GM21381 (cell line): ENCODE measurements at regions not wholly inside any gene's neighbourhood (a gene's known extent, or its start where the extent isn't known, plus 50 kb on each side); places are given as distances from the start of the nearest gene placed in this dataset.
"Not testable (repeated sequence)": the region's sequence is repeated elsewhere in the genome, so short reads cannot be mapped to it uniquely, and the experiment has no call there.

Source experiments
- ATAC-seq: cut with Tn5 transposase; IDR thresholded peaks from one replicate; pipeline ENCODE4 v1.9.1; 2021; ENCODE audit warnings: mild to moderate bottlenecking, moderate library complexity; ENCODE audit not compliant: unreplicated experiment

DNA sequence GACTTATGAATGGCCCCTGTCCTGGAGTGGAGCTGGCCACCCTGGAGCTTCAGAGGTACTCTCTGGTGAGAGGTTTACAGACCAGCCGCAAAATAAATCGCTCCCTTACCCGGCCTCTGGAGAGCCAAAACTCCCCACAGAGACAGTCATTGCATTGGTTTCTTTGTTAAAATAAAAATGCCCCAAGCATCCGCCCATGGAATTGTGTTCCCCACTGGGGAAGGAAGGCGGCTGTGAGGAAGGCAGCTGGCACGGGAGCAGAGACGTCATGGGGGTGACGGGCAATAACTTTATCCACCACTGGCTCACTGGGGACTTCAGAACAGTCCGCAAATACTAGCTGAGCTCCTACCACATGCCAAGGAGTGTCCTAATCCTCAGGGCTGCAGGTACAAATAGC lies 266.2 kb upstream of the FOXF1 start:
- no peak for ATAC-seq

DNA sequence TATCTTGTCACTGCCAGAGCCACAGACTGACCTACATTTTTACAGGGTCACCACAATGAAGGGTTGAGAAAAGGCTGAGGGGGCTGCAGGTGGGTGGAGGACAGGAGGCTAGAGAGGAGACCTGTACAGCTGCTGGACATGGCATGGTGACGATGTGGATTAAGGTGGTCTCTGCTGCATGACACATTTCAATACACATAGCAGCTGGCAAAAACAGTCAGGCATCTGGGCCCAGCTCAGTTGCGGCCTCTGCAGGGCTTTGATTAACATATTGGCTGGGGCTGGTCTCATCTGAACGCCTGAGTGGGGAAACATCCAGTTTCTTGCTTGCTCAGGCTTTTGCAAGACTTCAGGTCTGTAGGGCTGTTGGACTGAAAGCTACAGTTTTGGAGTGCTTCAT lies 265.4 kb upstream of the FOXF1 start:
- no peak for ATAC-seq

DNA sequence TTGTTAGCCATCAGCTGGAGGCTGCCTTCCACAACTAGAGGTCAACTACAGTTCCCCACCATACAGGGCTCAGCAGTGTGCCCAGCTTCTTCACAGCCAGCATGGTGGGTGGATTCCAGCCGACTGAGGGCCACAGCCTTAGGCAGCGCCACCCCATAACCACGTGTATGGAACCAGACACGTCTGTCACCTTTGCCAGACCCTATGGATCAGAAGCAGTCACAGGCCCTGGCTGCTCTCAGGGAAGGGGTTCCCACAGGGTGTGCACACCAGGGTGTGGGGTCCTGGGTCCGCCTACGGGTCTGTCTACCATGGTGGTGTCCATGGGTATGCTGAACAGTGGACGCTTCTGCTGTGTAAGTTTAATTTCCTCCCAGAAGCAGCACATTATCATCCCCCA lies 265.0 kb upstream of the FOXF1 start:
- no peak for ATAC-seq

DNA sequence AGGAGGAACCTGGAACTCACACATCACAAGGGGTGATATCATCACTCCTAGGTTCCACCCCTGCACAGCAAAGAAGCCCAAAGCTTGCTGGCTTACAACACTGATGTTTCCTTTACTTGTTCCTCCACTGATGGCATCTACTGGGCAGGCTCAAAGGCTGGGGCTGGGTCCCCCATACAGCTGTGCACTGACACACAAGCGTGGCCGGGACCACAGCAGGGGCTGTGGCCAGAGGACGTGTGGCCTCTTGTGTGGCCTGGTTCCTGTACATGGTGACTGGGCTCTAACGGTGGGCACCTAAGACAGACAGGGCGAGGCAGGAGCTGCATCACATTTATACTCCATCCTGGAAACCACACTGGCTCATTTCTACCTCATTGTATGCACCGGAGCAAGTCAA lies 264.4 kb upstream of the FOXF1 start:
- ATAC-seq, result no peak

DNA sequence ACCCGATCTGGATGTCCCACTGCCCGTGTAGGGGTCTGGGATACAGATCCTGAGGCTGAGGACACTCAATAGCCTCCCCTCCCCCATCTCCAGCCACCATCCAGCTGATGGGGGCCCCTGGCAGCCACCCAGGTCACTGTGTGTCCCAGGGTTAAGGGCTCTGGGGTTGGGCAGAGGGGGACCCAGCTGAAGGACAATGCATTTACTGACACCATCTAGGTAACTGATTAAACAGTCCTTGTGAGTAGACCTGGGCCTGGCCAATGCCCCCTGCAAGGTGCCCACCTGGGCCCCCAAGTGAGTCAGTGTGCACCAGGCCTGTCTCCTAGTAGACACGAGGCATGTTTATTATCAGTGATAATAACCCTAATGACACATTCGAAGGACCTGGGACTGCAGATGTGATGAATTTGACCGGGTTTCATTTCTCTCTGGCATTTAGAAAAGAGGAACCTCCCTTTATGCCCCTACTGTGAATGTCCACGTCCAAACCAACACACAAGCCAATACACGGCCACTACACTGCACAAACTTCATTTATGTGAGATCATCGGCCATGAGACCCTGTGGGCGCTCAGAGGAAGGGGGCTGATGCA lies 261.9 kb upstream of the FOXF1 start:
- no peak for ATAC-seq

DNA sequence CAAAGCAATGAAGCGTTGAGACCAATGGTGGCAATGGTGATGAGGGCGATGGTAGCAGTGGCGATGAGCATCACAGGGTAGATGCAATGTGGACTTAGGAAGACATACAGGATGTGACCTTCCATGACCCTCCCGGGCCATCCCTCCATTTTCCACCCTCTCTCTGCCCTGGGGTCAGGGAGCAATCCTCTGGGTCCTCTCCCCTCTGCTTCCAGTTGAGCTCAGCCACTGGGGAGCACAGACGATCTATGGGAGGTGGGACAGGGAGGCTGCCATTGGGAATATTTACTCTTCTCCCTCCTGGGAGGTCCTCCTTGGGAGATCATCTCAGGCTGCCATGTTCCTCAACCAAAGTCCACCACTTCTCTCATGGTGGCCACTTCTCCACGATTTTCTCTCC lies 260.7 kb upstream of the FOXF1 start:
- no peak for ATAC-seq

DNA sequence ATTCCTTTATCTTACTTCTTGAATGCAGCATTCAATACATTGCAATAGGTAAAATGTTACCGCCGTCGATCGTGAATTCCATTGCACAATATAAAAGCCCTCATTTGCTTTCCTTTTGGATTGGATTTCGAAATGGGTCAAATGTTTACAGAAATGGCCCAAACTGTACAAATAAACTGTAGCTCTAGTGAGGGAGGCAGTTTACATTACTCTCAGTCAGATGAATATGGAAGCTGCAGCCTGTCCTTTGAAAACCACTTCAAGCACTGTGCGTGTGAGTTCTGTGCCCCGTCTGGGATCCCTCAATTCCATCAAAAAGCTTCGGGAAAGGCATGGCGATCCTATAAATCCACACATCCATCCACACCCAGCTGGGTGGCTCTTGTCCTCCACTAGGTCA lies 258.6 kb upstream of the FOXF1 start:
- ATAC-seq, result no peak

DNA sequence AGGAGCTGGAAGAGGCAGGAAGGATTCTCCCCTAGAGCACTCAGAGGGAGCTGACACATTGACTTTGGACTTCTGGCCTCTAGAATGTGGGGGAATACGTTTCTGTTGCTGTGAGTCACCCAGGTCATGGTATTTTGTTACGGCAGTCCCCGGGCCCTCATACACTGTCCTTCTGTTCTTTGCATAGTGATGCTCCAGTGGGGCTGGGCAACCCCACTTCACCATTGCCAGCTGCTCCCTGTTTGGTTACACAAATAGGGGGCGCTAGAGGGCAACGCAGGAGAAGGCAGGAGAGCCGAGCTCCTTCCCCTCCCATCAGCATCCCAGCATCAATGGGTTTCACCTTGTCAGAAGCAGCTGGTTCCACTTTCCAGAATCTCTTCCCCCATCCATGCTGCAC lies 257.7 kb upstream of the FOXF1 start:
- no peak for ATAC-seq

DNA sequence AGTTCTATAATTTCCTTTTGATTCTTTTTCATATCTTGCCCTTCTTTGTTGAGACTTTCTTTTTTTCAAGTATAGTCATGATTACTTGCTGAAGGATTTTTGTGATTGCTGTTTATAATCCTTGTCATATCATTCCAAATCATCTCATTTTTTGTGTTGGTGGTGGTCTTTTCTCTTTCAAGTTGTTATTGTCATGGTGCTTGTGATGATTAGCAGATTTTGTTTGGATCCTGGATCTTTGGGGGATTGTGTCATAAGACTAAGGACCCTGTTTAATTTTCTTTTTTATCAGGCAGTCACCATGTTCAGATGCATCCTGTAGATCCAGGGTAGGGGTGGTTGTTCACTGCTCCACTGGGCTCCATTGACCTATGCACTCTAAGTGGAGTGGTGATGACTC lies 254.4 kb upstream of the FOXF1 start:
- ATAC-seq, result no peak

DNA sequence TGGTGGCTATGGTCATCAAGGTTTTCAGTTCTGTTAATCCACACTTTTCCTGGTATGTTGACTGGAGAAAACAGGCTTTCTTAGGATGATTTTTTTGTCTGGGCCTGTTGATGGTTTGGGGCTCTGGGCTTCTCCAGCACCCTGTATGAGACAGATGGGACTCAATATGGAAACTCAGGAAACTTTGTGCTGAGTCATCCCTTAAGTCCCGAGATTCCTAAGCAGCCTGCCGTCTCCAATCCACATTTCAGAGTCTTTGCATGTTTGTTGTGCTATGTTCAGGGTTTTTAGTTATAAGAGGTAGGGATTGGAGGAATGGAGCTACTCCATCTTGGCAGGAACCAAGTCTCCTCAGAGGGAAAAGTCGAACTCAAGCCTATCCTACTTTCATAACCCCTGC lies 253.3 kb upstream of the FOXF1 start:
- ATAC-seq, result no peak

DNA sequence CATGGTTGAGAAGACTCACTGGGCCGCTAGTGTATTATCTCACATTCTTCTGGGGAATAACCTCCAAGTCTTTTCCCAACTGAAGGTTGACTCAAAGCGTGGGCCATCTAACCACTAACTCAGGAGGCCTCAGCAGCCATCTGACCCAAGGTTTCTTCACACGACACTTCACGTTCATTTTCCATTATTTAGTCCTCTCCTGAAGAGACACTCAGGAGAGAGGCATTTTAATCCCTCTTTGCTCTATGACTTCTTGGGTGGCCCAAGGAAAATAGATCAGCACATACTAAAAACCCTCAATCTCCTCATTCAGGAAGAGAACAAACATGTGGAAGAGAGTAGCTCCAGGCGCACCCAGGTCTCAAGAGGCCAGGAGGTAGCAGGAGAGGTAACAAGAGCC lies 252.8 kb upstream of the FOXF1 start:
- ATAC-seq, result no peak

DNA sequence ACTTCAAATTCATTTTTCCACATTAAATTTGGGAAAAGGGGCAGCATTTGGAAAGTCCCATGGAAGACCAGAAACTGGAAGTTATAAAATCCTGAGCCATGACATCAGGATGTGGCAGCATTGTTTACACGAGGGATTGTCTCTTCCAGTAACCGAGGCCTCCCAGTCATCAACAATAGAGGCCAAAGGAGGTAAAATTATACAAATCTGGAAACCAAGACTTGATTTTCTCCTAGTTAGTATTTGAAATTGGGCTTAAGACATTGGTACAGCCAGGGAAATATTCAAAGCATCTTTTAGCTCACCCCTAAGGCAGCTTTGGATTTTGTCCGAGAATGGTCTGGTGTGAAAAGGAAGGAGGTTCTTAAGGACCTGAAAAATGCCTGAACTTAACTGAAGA lies 251.6 kb upstream of the FOXF1 start:
- no peak for ATAC-seq

DNA sequence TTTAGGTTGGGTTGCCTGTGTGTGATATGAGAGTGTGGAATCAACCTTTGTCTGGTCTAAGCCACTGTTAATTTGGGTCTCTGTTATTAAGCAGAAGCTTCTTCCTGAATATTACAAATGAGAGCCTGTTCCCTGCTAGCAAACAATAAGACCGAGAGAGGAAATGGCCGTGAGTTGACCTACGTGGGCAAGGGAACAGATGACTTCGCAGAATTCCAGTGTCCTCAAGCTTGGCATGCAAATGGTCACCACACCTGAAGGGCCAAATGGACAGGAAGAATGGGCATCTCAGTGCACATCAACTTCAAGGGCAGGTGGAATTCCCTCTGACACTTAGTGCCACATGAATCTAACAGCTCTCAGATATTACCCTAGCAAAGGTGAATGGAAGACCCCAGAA lies 250.8 kb upstream of the FOXF1 start:
- no peak for ATAC-seq

DNA sequence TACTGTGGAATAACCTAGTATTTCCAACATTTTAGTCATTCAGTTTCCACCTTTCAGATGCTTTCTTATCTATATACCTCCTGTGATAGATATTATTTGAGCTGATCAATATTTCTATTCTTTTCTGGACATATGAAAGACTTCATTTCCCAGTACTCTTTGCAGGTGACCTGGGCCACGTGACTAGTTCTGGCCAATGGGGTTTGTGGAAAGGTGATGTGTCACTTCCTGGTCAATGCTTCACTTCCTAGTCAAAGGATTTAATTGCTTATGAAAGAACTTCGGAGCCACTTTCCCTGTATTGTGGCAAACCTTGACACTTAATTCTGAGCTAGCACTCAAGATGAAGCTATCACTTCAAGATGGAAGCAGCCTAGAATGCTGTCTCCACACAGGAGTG lies 248.9 kb upstream of the FOXF1 start:
- no peak for ATAC-seq

DNA sequence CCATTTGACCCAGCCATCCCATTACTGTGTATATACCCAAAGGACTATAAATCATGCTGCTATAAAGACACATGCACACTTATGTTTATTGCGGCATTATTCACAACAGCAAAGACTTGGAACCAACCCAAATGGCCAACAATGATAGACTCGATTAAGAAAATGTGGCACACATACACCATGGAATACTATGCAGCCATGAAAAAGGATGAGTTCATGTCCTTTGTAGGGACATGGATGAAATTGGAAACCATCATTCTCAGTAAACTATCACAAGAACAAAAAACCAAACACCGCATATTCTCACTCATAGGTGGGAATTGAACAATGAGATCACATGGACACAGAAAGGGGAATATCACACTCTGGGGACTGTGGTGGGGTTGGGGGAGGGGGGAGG lies 242.7 kb upstream of the FOXF1 start:
- not testable (repeated sequence) for ATAC-seq

DNA sequence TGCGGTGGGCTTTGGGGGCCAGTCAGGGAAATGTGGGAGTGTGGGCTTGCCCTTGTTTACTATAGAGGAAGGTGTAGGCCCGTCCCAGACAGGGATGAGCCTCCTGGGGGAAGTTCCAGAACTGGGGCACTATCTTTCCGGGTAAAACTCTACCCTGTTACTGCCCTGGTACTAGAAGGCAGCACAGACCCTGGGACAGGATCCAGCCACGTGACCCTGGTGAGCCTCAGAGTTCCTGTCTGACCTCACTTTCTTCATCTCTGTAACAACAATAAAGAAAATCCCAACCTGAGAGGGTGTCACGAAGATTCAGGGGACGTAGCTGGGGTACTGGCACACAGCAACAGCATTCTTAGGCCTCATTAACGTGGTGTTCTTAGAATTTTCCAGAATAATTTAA lies 239.6 kb upstream of the FOXF1 start:
- no peak for ATAC-seq

DNA sequence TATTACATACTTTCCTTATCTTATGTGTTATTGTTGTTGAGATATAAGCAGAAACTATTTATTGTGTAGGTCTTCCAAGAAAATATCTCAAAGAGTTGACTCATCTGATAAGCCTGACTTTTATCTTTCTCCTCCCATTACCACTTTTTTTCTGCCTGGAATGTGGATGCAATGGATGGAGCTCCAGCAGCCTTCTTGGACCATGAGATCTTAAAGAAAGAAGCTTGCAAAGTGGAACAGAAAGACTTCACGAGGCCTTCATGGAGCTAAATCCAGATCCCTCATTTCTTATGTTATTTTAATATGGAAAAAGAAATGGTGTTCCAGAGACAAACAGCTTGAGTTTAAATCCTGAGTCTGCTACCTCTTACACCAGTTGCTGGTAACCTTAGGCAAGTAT lies 237.6 kb upstream of the FOXF1 start:
- no peak for ATAC-seq

DNA sequence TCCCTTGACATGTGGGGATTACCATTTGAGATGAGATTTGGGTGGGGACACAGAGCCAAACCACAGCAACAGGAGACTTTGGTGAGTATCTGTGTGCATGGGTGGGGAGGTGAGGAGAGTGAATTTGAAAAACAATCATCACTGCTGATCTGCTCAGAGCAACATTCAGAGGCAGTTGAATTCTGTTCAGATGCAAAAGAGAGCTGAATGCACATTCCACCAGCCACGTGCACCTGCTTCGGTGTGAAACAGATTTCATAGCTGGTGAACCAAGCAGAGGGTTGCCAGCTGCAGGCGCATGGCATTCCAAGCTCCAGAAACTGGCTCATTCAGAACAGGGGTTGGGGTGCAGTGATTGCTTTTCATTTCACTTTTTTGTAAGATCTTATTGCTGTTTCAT lies 233.1 kb upstream of the FOXF1 start:
- ATAC-seq, result no peak

DNA sequence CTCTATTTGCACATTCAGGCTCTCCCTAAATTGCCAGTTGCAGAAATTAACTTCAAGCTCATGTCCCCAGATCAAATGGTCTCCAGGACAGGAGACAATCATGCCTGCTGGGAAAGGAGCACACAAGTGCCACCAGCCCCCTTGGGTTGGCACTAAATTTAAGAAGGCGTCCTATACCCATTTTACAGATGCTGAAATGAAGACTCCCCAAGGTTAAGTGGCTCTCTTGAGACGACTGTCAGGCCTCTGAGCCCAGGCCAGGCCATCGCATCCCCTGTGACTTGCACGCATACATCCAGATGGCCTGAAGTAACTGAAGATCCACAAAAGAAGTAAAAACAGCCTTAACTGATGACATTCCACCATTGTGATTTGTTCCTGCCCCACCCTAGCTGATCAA lies 232.5 kb upstream of the FOXF1 start:
- ATAC-seq, result not testable (repeated sequence)

DNA sequence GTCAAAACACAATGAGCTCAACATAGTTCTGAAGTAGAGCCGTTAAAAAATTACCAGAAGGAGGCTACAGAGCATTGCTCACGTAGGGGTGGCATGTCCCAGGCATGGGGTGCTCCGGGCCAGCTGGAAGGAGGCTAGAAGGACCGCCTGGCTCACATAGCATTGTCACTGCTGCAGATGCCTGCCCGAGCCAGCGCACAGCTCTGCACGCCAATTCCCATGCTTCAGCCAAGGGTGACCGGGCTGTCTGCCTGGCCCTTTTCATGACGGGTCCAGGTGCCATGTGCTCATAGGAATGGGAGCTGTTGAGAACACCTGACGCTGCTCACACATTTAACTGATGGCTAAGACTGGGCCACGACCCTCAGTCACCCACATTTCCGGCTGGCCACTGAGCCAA lies 228.9 kb upstream of the FOXF1 start:
- no peak for ATAC-seq

DNA sequence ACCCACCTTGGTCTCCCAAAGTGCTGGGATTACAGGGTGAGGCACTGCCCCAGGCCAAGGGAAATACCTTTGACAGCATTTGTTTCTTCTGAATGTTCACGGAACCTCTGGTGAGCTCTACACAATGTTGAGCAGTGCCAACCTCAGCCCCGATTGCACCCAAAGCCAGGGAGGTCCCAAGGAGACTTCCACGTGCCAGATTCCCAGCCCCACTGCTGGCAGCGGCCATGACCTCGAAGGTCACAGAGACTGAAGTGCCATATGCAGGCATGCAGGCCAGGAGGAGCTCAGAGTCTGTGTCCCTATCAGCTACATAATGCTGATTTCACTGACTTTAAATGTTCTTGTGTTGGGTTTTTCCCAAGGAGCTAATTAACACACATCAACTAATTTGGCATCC lies 226.4 kb upstream of the FOXF1 start:
- ATAC-seq, result no peak

DNA sequence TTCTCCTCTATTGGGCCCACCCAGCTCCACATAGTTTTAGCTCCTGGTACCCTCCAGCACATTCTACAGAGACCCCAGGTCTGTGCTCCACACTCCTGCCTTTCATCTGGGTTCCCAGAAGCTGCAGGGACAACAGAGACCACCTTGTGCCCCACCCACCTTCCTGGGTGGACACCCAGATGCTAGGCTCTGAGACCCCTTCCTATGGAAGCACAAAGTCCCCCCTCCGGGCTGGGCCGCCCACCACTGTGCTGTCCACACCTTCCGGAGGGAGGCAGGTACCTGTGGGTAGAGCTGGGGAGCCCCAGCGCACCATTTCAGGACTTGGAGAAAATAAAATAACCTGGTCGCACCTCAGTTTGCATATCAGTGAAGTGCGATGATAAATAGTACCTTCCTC lies 224.9 kb upstream of the FOXF1 start:
- no peak for ATAC-seq

DNA sequence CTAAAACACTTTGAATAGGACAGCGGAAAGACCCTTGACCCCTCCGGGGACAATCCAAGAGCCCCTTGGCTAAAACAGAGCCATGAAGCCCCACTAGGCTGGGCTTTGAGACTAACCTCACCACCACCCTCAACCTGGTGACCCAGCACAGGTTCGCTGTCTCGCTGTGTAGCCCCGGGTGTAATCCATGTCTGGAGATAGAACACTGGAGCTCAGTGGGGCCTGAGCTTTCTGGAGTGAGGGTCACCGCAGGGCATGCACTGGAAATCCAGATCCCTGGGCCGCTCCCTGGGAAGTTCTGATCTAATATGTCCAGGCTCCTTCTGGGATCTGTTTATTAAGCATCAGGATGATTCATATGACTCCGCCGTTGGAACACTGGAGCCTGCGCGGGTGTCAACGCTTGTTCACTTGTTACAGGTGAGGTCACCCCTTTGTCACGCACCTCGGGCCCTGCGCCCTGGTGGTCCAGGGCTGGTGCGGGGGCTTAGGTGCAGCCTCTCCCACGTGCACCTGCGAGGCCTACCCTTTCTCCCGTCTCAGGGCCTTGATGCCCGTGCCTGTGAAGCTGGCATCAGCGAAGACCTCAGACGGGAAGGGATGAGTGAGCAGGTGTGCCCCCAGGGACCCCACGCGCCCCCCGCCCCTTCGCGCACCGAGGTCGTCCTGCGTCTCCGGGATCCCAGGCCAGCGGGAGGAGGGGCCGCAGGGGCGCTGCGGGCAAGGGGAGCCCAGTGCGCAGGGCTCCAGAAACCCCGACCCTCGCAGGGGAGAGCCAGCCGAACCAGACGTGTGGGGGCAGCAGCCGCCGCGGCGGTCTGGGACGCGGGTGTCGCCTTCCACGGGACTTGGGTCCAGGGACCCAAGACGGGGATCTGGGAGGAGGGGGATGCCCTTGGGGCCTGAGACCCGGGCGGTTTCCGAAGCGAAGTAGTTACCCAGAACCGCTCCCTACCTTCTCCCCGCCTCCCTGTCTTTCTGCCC lies 224.1 kb upstream of the FOXF1 start:
- ATAC-seq, result no peak
